ENCODE measurements at regions not wholly inside any gene's neighbourhood (a gene's known extent, or its start where the extent isn't known, plus 50 kb on each side); places are given as distances from the start of the nearest gene placed in this dataset.
"Not testable (repeated sequence)": the region's sequence is repeated elsewhere in the genome, so short reads cannot be mapped to it uniquely, and the experiment has no call there.

GRCh38 chr1:203559523-203559922, 65.6 kb downstream of the OPTC start:
- peak; percentile 86 for DNase-seq (ENCODE audit: low spot score)

GRCh38 chr1:203561761-203562160, 64.9 kb upstream of the ATP2B4 start:
- not testable (repeated sequence) for DNase-seq (ENCODE audit: low spot score)

- DNase-seq (ENCODE audit: low spot score) = peak; percentile 96
These were observed 63.3 kb upstream of the ATP2B4 start for GRCh38 chr1:203563291-203563690.

GRCh38 chr1:203564024-203564423, 62.6 kb upstream of the ATP2B4 start:
- peak; percentile 72 for DNase-seq (ENCODE audit: low spot score)

- DNase-seq (ENCODE audit: low spot score) = no peak
These were observed 61.6 kb upstream of the ATP2B4 start for GRCh38 chr1:203565049-203565448.

- no peak for DNase-seq (ENCODE audit: low spot score)
These were observed 60.7 kb upstream of the ATP2B4 start for GRCh38 chr1:203565981-203566380.

- not testable (repeated sequence) for DNase-seq (ENCODE audit: low spot score)
These were observed 59.7 kb upstream of the ATP2B4 start for GRCh38 chr1:203566966-203567365.

- no peak for DNase-seq (ENCODE audit: low spot score)
These were observed 59.0 kb upstream of the ATP2B4 start for GRCh38 chr1:203567596-203567995.

GRCh38 chr1:203569490-203570318, 56.9 kb upstream of the ATP2B4 start:
- no peak for DNase-seq (ENCODE audit: low spot score)

GRCh38 chr1:203570805-203571204, 55.8 kb upstream of the ATP2B4 start:
- no peak for DNase-seq (ENCODE audit: low spot score)

- DNase-seq (ENCODE audit: low spot score) = no peak
These were observed 55.0 kb upstream of the ATP2B4 start for GRCh38 chr1:203571661-203572060.

GRCh38 chr1:203572134-203572625, 54.5 kb upstream of the ATP2B4 start:
- peak; percentile 93 for DNase-seq (ENCODE audit: low spot score)

GRCh38 chr1:203573730-203574129, 52.9 kb upstream of the ATP2B4 start:
- no peak for DNase-seq (ENCODE audit: low spot score)

Data from umbilical cord (tissue), 1 donor.